Breast epithelium (tissue), 3 donors: ENCODE measurements at regions not wholly inside any gene's neighbourhood (a gene's known extent, or its start where the extent isn't known, plus 50 kb on each side); places are given as distances from the start of the nearest gene placed in this dataset.

Experiments
- CTCF ChIP-seq, 3 donors: fragments of 450-650 bp; IDR thresholded peaks; one replicate each; pipeline ENCODE4 v1.5.1; 2016 to 2017; ENCODE audit warnings: antibody characterized with exemption in 3 of 3, mild to moderate bottlenecking in 3 of 3, moderate library complexity in 3 of 3
- POLR2A ChIP-seq: fragments of 450-650 bp; IDR thresholded peaks from one replicate; pipeline ENCODE4 v1.6.1; 2016; ENCODE audit warnings: antibody characterized with exemption, mild to moderate bottlenecking, moderate library complexity

DNA sequence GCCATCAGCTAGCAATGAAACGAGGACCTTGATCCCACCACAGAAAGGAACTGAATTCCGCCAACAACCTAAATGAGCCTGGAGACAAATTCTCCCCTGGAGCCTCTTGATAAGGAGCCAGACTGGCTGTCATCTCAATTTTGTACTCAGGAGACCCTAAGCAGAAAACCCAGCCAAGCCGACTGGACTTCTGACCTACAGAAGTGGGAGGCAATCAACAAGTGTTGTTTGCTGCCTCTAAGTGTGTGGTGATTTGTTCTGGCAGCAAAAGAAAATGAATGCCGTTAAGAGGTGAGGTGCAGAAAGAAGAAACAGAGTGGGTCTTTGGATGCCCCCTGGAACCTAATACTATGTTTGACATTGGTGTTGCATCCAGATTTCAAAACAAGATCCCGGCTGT is 72.7 kb upstream of the SPATA31E1 start:
- TF ChIP-seq POLR2A (no peak), CTCF (IDR thresholded peaks at IDR 0.05) (no peak)
